ENCODE measurements at regions not wholly inside any gene's neighbourhood (a gene's known extent, or its start where the extent isn't known, plus 50 kb on each side); places are given as distances from the start of the nearest gene placed in this dataset.

GRCh38 chr12:59389968-59390576, 205.8 kb upstream of the SLC16A7 start:
- Histone ChIP-seq H3K9me2 (ENCODE audit: insufficient read depth, low read length) (no peaks in the 10 kb centered on the region), H3K79me2 (ENCODE audit: insufficient read depth, low read depth, low read length) (no peaks in the 10 kb centered on the region), H2AFZ (ENCODE audit: low read length) (no peak overlapping the region), H4K20me1 (ENCODE audit: insufficient read depth, low read length) (no peaks in the 10 kb centered on the region), H3K4me2 (ENCODE audit: low read length) (no peak overlapping the region), H3K36me3 (ENCODE audit: insufficient read depth, low read length) (no peaks in the 10 kb centered on the region), H3K9me3 (ENCODE audit: low read length) (no peaks in the 10 kb centered on the region), H3K27ac (ENCODE audit: low read depth, low read length, poor library complexity, severe bottlenecking) (no peak overlapping the region), H3K4me3 (ENCODE audit: low read depth, low read length, poor library complexity, severe bottlenecking) (no peak overlapping the region), H3K4me1 (ENCODE audit: insufficient read depth, low read length, poor library complexity, severe bottlenecking) (no peaks in the 10 kb centered on the region)
- no peak for DNase-seq (ENCODE audit: low spot score)
- ChIA-PET CTCF (ENCODE audit: unreplicated experiment) (no interaction called here), POLR2A (no interaction called here)
- TF ChIP-seq CTCF (conservative IDR thresholded peaks at IDR 0.05; ENCODE audit: low read length): no peak
- no peak for TF ChIP-seq EZH2phosphoT487 (IDR thresholded peaks at IDR 0.05; ENCODE audit: borderline replicate concordance, low read depth, low read length)
- BruUV-seq (replicated peaks): no TSS peak
- intact Hi-C loops (cut with micrococcal nuclease; ENCODE audit: unreplicated experiment): no loop called here

- H3K9me3 ChIP-seq (ENCODE audit: low read length): no peaks in the 10 kb centered on the region
- ChIA-PET POLR2A (interaction anchor here (1.2 kb wide), 1 partner anchor 9 kb away, joined by 4 read pairs; no protein-coding TSS in a partner anchor), CTCF (ENCODE audit: unreplicated experiment) (no interaction called here)
- BruUV-seq (replicated peaks): no TSS peak
- intact Hi-C loops (cut with micrococcal nuclease; ENCODE audit: unreplicated experiment): no loop called here
- TF ChIP-seq CTCF (conservative IDR thresholded peaks at IDR 0.05; ENCODE audit: low read length) (no peak), EZH2phosphoT487 (IDR thresholded peaks at IDR 0.05; ENCODE audit: borderline replicate concordance, low read depth, low read length) (no peak)
- H2AFZ ChIP-seq (ENCODE audit: low read length): no peak overlapping the region
- no peaks in the 10 kb centered on the region for H3K79me2 ChIP-seq (ENCODE audit: insufficient read depth, low read depth, low read length)
- no peaks in the 10 kb centered on the region for H3K4me1 ChIP-seq (ENCODE audit: insufficient read depth, low read length, poor library complexity, severe bottlenecking)
- H3K4me3 ChIP-seq (ENCODE audit: low read depth, low read length, poor library complexity, severe bottlenecking): no peak overlapping the region
- H4K20me1 ChIP-seq (ENCODE audit: insufficient read depth, low read length): no peaks in the 10 kb centered on the region
- no peak overlapping the region for H3K4me2 ChIP-seq (ENCODE audit: low read length)
- DNase-seq (ENCODE audit: low spot score): no peak
- no peaks in the 10 kb centered on the region for H3K9me2 ChIP-seq (ENCODE audit: insufficient read depth, low read length)
- H3K36me3 ChIP-seq (ENCODE audit: insufficient read depth, low read length): no peaks in the 10 kb centered on the region
- H3K27ac ChIP-seq (ENCODE audit: low read depth, low read length, poor library complexity, severe bottlenecking): no peak overlapping the region
Observed at GRCh38 chr12:59388694-59389093, 207.1 kb upstream of the SLC16A7 start.

DNA sequence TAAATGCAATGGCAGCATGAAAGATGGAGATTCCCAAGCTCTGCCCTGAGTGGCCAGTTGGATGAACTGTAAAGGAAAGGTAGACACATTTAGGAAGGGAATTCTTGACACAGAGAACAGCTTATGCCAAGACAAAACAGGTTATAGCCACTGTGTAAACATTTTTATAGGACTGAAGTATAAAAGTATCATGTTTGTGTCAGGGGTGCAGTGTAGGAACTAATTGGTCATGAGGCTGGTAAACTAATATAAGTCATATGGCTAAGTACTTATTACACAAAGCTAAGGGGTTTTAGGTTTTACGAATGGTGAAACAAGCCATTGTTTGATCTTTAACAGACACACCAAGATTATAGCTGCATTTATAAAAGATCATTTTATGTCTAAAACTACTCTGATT, 207.7 kb upstream of the SLC16A7 start:
- H3K36me3 ChIP-seq (ENCODE audit: insufficient read depth, low read length): no peaks in the 10 kb centered on the region
- H4K20me1 ChIP-seq (ENCODE audit: insufficient read depth, low read length): no peaks in the 10 kb centered on the region
- intact Hi-C loops (cut with micrococcal nuclease; ENCODE audit: unreplicated experiment): no loop called here
- H3K9me3 ChIP-seq (ENCODE audit: low read length): no peaks in the 10 kb centered on the region
- no peaks in the 10 kb centered on the region for H3K79me2 ChIP-seq (ENCODE audit: insufficient read depth, low read depth, low read length)
- H3K4me2 ChIP-seq (ENCODE audit: low read length): no peak overlapping the region
- no peak overlapping the region for H3K4me3 ChIP-seq (ENCODE audit: low read depth, low read length, poor library complexity, severe bottlenecking)
- no TSS peak for BruUV-seq (replicated peaks)
- no peak overlapping the region for H3K27ac ChIP-seq (ENCODE audit: low read depth, low read length, poor library complexity, severe bottlenecking)
- POLR2A ChIA-PET: interaction anchor here (1.2 kb wide), 1 partner anchor 9 kb away, joined by 4 read pairs; no protein-coding TSS in a partner anchor
- no peaks in the 10 kb centered on the region for H3K4me1 ChIP-seq (ENCODE audit: insufficient read depth, low read length, poor library complexity, severe bottlenecking)
- no peak overlapping the region for H2AFZ ChIP-seq (ENCODE audit: low read length)
- TF ChIP-seq CTCF (conservative IDR thresholded peaks at IDR 0.05; ENCODE audit: low read length): no peak
- TF ChIP-seq EZH2phosphoT487 (IDR thresholded peaks at IDR 0.05; ENCODE audit: borderline replicate concordance, low read depth, low read length): no peak
- H3K9me2 ChIP-seq (ENCODE audit: insufficient read depth, low read length): no peaks in the 10 kb centered on the region
- CTCF ChIA-PET (ENCODE audit: unreplicated experiment): no interaction called here
- no peak for DNase-seq (ENCODE audit: low spot score)
